Parathyroid adenoma (tissue), 2 donors: ENCODE measurements at regions not wholly inside any gene's neighbourhood (a gene's known extent, or its start where the extent isn't known, plus 50 kb on each side); places are given as distances from the start of the nearest gene placed in this dataset.

Source experiments
- H2AFZ ChIP-seq: fragments of 300-600 bp; sonication (generic); one replicate; pipeline ENCODE4 v1.7.0; 2017; ENCODE audit warnings: antibody characterized with exemption, mild to moderate bottlenecking
- H3K27ac ChIP-seq: fragments of 300-600 bp; sonication (generic); one replicate; pipeline ENCODE4 v1.7.0; 2017
- H3K27me3 ChIP-seq: fragments of 300-600 bp; sonication (generic); one replicate; pipeline ENCODE4 v1.7.0; 2017; ENCODE audit warnings: low read length; ENCODE audit not compliant: control insufficient read depth, insufficient read depth
- H3K36me3 ChIP-seq: fragments of 300-600 bp; sonication (generic); one replicate; pipeline ENCODE4 v1.7.0; 2017; ENCODE audit warnings: low read length; ENCODE audit not compliant: control insufficient read depth, insufficient read depth
- H3K4me1 ChIP-seq: fragments of 300-600 bp; sonication (generic); one replicate; pipeline ENCODE4 v1.7.0; 2017; ENCODE audit warnings: control low read depth
- H3K4me2 ChIP-seq: fragments of 300-600 bp; sonication (generic); one replicate; pipeline ENCODE4 v1.7.0; 2017; ENCODE audit warnings: low read length
- H3K4me3 ChIP-seq: fragments of 300-600 bp; sonication (generic); one replicate; pipeline ENCODE4 v1.7.0; 2017; ENCODE audit warnings: low read depth, low read length
- H3K79me2 ChIP-seq: fragments of 300-600 bp; sonication (generic); one replicate; pipeline ENCODE4 v1.7.0; 2017; ENCODE audit warnings: control low read depth
- H3K9ac ChIP-seq: fragments of 300-600 bp; sonication (generic); one replicate; pipeline ENCODE4 v1.7.0; 2017; ENCODE audit warnings: mild to moderate bottlenecking
- H3K9me3 ChIP-seq: fragments of 300-600 bp; sonication (generic); one replicate; pipeline ENCODE4 v1.7.0; 2017; ENCODE audit warnings: low read length; ENCODE audit not compliant: control insufficient read depth
- CTCF ChIP-seq: fragments of 300-600 bp; sonication (generic); IDR thresholded peaks from one replicate; pipeline ENCODE4 v1.7.0; 2017; ENCODE audit warnings: antibody characterized with exemption, mild to moderate bottlenecking
- donor health status: primary hyperparathyroidism.

GRCh38 chr22:49555526-49555925, 272.1 kb downstream of the BRD1 start:
- no peak overlapping the region for H3K4me3 ChIP-seq
- H3K4me1 ChIP-seq = no peaks in the 10 kb centered on the region
- no peak overlapping the region for H2AFZ ChIP-seq
- H3K27ac ChIP-seq = no peak overlapping the region
- H3K27me3 ChIP-seq = no peaks in the 10 kb centered on the region
- H3K9me3 ChIP-seq = no peaks in the 10 kb centered on the region
- no peak for TF ChIP-seq CTCF
- no peak overlapping the region for H3K4me2 ChIP-seq
- no peaks in the 10 kb centered on the region for H3K79me2 ChIP-seq
- no peaks in the 10 kb centered on the region for H3K36me3 ChIP-seq
- H3K9ac ChIP-seq = no peak overlapping the region

DNA sequence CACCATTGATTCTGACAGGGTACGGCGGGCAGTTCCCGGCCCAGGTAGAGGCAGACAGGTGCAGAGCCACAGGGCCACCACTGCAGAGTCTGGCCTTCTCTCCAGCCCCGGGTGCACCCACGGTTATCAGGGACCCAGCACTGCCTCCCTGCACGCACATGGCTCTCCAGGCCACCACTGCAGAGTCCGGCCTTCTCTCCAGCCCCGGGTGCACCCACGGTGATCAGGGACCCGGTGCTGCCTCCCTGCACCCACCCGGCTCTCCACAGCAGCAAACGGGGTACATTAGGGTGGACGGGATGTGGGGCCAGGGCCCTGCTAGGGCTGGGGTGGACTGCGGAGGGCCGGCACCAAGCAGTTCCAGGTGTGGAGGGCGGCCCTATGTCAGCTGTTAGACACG, 272.9 kb downstream of the BRD1 start:
- no peak overlapping the region for H2AFZ ChIP-seq
- no peak for TF ChIP-seq CTCF
- no peaks in the 10 kb centered on the region for H3K36me3 ChIP-seq
- no peaks in the 10 kb centered on the region for H3K27me3 ChIP-seq
- H3K4me3 ChIP-seq = no peak overlapping the region
- H3K79me2 ChIP-seq = no peaks in the 10 kb centered on the region
- no peak overlapping the region for H3K27ac ChIP-seq
- H3K9me3 ChIP-seq = no peaks in the 10 kb centered on the region
- no peak overlapping the region for H3K4me2 ChIP-seq
- no peaks in the 10 kb centered on the region for H3K4me1 ChIP-seq
- no peak overlapping the region for H3K9ac ChIP-seq

DNA sequence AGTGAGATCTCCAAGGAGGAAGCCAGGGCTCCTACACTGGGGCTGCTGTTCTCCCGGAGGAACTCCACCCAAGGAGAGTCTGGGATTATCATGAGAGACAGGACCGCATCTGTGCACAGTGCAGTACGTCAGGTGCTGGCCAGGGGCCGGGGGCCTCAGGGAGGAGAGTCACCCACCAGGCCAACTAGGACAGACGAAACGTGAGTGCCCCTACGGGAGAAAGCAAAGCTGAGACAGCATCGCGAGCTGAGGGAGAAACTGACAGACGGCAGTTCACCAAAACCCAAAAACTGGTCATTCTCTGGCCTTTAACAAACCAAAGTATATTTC, 273.4 kb downstream of the BRD1 start:
- no peaks in the 10 kb centered on the region for H3K27me3 ChIP-seq
- no peak overlapping the region for H2AFZ ChIP-seq
- H3K9ac ChIP-seq = no peak overlapping the region
- H3K4me3 ChIP-seq = no peak overlapping the region
- no peak overlapping the region for H3K4me2 ChIP-seq
- H3K9me3 ChIP-seq = no peaks in the 10 kb centered on the region
- H3K36me3 ChIP-seq = no peaks in the 10 kb centered on the region
- H3K4me1 ChIP-seq = no peaks in the 10 kb centered on the region
- H3K27ac ChIP-seq = no peak overlapping the region
- no peaks in the 10 kb centered on the region for H3K79me2 ChIP-seq
- no peak for TF ChIP-seq CTCF

GRCh38 chr22:49553518-49554295, 274.0 kb downstream of the BRD1 start:
- Histone ChIP-seq H3K79me2 (no peaks in the 10 kb centered on the region), H2AFZ (no peak overlapping the region), H3K4me1 (no peaks in the 10 kb centered on the region), H3K36me3 (no peaks in the 10 kb centered on the region), H3K9ac (no peak overlapping the region), H3K27me3 (no peaks in the 10 kb centered on the region), H3K9me3 (no peaks in the 10 kb centered on the region), H3K4me2 (no peak overlapping the region), H3K27ac (no peak overlapping the region), H3K4me3 (no peak overlapping the region)
- no peak for TF ChIP-seq CTCF

- Histone ChIP-seq H3K4me1 (no peaks in the 10 kb centered on the region), H2AFZ (no peak overlapping the region), H3K27me3 (peaks cover 4% of the 10 kb centered on the region), H3K4me3 (no peak overlapping the region), H3K27ac (no peak overlapping the region), H3K4me2 (no peak overlapping the region), H3K9ac (no peak overlapping the region), H3K9me3 (no peaks in the 10 kb centered on the region), H3K36me3 (no peaks in the 10 kb centered on the region), H3K79me2 (no peaks in the 10 kb centered on the region)
- TF ChIP-seq CTCF = no peak
Measured at GRCh38 chr22:49553076-49553475, 274.6 kb downstream of the BRD1 start.
